HG02885 (cell line): ENCODE measurements at regions not wholly inside any gene's neighbourhood (a gene's known extent, or its start where the extent isn't known, plus 50 kb on each side); places are given as distances from the start of the nearest gene placed in this dataset.

ENCODE experiments used
- ATAC-seq: cut with Tn5 transposase; IDR thresholded peaks from one replicate; pipeline ENCODE4 v1.9.1; 2021; ENCODE audit warnings: mild to moderate bottlenecking; ENCODE audit not compliant: unreplicated experiment, poor library complexity

GRCh38 chr2:236403125-236403524 is 138.9 kb upstream of the ASB18 start:
- ATAC-seq: no peak

GRCh38 chr2:236403811-236404210 is 139.6 kb upstream of the ASB18 start:
- ATAC-seq: no peak

GRCh38 chr2:236404346-236404745 is 140.1 kb upstream of the ASB18 start:
- no peak for ATAC-seq

GRCh38 chr2:236405357-236405756 is 141.2 kb upstream of the ASB18 start:
- ATAC-seq: no peak

DNA sequence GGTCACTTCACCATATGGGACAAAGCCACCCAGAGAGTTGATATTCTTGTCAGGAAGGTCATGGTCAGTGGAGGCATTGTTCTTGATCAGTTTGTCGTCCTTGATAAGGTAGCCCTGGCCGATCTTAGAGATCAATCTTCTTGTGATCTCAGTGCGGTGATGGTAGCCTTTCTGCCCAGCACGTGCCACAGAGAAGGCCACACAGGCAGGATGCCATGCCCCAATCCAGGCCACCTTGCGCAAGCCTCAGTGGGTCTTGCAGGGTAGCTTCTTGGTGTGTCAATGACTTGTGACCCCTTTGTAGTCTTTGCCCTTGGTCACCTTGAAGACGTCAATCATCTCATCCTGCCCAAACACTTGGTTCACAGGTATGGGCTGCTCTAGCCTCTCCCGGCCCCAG is 143.9 kb upstream of the ASB18 start:
- no peak for ATAC-seq

- no peak for ATAC-seq
Observed at GRCh38 chr2:236408786-236409185, 144.6 kb upstream of the ASB18 start.

- no peak for ATAC-seq
Observed at GRCh38 chr2:236415684-236416444, 151.7 kb upstream of the ASB18 start.

DNA sequence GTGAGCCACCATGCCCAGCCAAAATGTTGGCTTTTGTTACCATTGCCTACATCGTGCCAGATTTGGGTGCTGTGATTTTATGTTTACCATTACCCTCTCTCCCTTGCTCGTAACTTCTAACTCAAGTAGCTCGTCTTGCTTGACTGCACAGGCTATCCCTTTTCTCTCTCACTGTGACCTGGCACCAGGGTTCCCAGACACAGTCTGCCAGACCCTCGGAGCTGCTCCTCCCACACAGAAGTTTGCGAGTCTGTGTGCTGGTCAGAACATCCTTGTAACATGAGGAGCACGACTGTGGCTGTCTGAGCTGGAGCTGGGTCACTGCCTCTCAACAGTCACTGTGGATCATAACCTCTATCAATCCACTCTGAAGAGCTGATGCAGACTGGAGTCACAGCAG is 152.5 kb upstream of the ACKR3 start:
- ATAC-seq: no peak

GRCh38 chr2:236430584-236430983 is 139.0 kb upstream of the ACKR3 start:
- no peak for ATAC-seq

DNA sequence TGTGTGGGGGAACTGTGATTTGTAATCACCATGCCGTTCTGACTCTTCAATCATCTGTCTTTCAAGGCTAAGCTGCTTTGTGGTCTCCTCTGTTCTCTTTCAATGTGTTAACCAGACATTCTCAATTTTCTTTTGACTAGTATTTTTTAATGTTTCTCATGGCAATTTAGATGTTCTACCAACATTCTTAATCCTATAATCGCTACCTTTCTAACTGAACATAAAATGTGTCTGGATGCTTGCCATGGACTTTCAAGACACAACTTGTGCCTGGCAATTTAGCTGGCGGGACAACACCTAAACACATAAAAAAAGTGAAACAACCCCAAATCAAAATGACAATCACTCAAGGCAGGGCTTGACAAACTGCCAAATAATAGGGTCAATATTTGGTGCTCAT is 135.0 kb upstream of the ACKR3 start:
- ATAC-seq: no peak

DNA sequence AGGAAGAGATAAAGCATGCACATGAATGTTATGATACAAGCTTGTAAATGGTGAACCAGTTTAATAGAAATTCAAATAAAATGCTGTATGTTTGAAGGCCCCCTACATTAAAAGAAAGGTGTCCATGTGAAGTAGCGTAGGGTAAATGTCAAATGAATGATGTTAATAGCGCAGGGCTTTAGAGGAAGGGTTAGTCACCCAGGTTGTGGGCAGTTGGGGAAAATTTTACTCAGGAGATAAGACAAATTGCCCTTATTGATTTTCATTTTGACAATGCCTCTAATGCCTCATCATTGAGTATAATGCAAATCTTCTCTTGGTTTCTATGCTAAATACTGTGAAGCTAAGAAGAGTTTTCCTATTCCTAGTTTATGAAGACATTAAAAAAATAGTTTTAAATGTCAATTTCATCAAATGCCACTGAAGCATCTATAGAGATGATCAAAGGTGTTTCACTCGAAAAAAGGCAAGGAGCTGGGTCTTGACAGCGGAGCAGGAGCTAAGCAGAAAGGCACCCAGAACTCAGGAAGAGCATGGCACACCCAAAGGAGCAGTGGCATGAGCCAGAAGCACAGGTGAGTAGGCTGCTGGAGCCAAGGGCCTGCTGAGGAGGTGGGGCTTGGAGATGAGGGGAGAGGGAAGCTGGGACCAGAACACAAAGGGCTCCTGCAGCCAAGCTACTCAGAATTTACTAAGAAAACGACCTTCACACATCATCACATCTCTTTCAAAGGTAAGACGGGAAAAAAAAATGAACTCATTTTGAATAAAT is 129.3 kb upstream of the ACKR3 start:
- ATAC-seq: no peak

DNA sequence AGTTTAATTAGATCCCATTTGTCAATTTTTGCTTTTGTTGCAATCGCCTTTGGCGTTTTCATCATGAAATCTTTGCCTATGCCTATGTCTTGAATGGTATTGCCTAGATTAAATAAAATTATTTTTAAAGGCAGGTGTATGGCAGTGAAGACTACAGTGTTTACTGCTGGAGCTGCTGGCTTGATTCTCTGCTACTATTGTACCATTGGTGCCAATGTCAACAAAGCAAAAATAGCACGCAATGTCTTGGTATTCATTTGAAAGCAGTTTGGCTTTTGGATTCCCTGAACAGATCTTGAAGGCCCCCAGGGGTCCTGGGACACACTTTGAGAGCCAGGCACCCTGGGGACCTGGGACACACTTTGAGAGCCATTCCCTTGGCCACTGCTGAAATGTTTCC is 125.4 kb upstream of the ACKR3 start:
- no peak for ATAC-seq

DNA sequence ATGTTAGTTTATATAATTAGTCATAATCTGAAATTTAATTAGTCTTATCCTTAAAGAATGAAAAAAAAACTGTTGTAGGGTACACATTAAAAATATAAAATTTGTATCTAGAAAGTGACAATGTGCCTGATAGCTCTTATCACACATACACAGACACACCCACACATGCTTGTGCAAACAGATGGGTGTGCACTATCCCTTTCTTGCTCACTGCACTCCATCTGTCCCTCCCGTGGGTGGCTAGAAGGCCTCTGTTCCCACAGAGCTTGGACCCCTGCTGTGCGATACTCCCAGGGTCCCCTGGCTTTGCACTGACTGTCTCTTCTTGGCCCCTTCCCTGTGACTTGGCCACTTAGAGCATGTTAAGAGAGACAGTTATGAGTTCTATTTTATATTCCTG is 123.9 kb upstream of the ACKR3 start:
- no peak for ATAC-seq

GRCh38 chr2:236446521-236446920 is 123.1 kb upstream of the ACKR3 start:
- ATAC-seq: no peak

DNA sequence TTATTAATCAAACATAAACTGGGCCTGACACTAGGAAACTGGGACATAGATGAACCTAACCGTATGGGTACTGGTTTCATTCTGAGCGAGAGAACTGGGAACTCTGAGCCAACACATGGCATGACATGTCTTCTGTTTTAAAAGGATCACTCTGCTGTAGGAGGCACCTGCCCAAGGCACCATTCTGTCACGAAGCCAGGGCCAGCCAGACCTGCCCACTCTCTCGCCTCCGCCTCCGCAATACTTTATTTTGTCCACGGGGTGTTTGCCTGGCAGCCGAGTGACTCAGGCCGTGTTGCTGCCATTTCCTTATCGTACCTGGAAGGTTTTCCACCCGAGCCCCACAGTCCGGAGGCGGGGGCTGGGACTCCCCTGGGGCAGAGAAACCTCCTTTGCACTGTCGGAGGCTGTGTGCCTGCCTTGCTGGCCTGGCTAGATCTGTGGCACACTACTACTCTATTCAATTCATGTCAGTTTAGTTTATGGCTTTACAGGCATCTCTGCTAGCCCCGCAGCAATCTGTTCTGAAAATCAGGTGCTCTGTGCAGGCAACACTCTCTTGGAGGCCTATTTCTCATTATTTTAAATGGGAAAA is 120.4 kb upstream of the ACKR3 start:
- ATAC-seq: no peak

DNA sequence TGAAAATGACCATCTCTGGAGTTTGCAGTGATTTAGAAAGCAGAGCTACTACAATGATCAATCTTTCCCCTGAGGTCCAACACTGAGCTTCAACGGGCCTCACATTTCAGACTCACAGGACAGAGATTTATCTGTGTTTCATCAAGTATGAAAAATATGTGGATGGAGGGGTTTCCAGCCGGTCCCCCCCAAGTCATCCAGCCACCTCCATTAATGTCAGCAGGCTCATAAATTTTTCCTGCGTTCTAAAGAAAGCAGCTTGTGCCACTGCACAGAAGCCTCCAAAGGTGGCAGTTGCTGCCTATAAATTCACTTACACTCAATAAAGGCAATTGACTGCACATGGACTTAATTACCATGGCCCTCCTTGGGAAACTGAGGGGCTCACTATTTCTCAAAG is 117.4 kb upstream of the ACKR3 start:
- no peak for ATAC-seq

DNA sequence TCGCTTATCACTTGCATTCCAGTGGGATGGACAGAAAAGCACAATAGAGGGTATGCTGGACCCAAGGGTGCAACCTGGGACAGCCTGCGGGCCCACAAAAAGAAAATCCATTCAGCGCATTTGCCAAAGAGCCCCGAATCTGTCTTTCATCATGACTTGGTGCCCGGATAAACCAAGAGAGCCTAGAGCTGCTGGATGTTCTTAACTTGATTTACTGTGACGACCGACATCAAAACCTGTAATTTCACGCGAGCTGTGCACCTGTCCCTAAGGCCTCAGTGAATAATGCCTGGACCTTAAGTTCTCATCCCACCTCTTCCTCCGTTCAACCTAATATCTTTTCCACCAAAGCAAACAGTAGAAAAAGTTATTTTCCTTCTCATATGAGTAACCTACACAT is 115.5 kb upstream of the ACKR3 start:
- no peak for ATAC-seq

- no peak for ATAC-seq
Observed at GRCh38 chr2:236459393-236459792, 110.2 kb upstream of the ACKR3 start.

- no peak for ATAC-seq
Observed at GRCh38 chr2:236464140-236464539, 105.5 kb upstream of the ACKR3 start.

DNA sequence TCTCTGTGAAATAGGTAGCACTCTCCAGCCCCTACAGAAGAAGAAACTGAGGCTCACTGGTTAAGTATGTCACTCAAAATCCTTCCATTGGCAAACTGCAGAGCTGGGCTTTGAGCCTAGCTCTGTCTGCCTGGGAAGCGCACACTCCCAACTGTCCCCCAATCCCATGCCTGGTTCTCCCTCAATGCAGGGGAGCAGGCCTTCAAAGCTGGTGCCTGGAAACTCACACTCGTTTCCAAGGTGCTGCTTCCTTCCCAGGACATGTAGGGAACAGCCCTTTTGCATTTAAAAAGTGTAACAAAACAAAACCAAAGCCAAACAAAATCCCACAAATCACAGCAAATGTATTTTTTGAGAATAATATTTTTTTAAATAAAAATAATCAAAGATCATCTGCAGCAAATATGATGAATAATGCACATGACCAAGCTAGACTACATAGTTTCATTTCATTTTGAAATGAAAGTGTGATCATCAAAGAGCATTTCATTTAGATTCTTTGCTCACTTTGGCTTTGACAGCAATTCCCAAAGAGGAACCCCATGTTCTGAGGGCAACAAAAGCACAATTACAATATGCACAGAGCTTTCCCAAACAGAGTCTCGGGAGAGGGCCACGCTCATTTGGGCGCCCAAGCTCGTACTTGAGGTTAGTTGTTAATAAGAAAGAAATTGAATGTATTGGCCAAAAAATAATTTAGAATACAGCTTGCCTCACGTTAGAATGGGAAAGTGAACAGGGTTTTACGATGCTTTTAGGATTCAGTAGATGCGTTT is 96.7 kb upstream of the ACKR3 start:
- no peak for ATAC-seq

GRCh38 chr2:236473691-236474090 is 95.9 kb upstream of the ACKR3 start:
- no peak for ATAC-seq
